GM04504 (cell line): ENCODE measurements at regions not wholly inside any gene's neighbourhood (a gene's known extent, or its start where the extent isn't known, plus 50 kb on each side); places are given as distances from the start of the nearest gene placed in this dataset.

Experiments
- DNase-seq: peaks from one replicate; pipeline ENCODE4 v3.0.0-alpha.2; 2012; ENCODE audit warnings: low read depth

- DNase-seq: no peak
Measured at GRCh38 chr1:87563211-87563610, 234.5 kb downstream of the LMO4 start.

GRCh38 chr1:87565861-87566260 is 237.2 kb downstream of the LMO4 start:
- no peak for DNase-seq

GRCh38 chr1:87568005-87568404 is 239.3 kb downstream of the LMO4 start:
- no peak for DNase-seq

- no peak for DNase-seq
Measured at GRCh38 chr1:87568911-87569310, 240.2 kb downstream of the LMO4 start.

- DNase-seq: no peak
Measured at GRCh38 chr1:87572008-87572407, 243.3 kb downstream of the LMO4 start.

- DNase-seq: no peak
Measured at GRCh38 chr1:87572891-87573290, 244.2 kb downstream of the LMO4 start.

- DNase-seq: no peak
Measured at GRCh38 chr1:87575528-87575927, 246.8 kb downstream of the LMO4 start.

- DNase-seq: no peak
Measured at GRCh38 chr1:87578464-87578863, 249.8 kb downstream of the LMO4 start.

GRCh38 chr1:87583459-87583858 is 254.8 kb downstream of the LMO4 start:
- DNase-seq: no peak

- DNase-seq: no peak
Measured at GRCh38 chr1:87584586-87584985, 255.9 kb downstream of the LMO4 start.

GRCh38 chr1:87586501-87586900 is 257.8 kb downstream of the LMO4 start:
- DNase-seq: no peak

- DNase-seq: no peak
Measured at GRCh38 chr1:87588495-87588894, 259.8 kb downstream of the LMO4 start.

- no peak for DNase-seq
Measured at GRCh38 chr1:87591492-87591891, 262.8 kb downstream of the LMO4 start.

- DNase-seq: no peak
Measured at GRCh38 chr1:87592156-87592555, 263.5 kb downstream of the LMO4 start.

GRCh38 chr1:87594736-87595383 is 266.2 kb downstream of the LMO4 start:
- DNase-seq: no peak

GRCh38 chr1:87595384-87595781 is 266.7 kb downstream of the LMO4 start:
- DNase-seq: no peak

- no peak for DNase-seq
Measured at GRCh38 chr1:87598429-87598828, 269.7 kb downstream of the LMO4 start.

- no peak for DNase-seq
Measured at GRCh38 chr1:87599569-87599968, 270.9 kb downstream of the LMO4 start.

GRCh38 chr1:87600055-87600850 is 271.6 kb downstream of the LMO4 start:
- no peak for DNase-seq

GRCh38 chr1:87600854-87601253 is 272.2 kb downstream of the LMO4 start:
- no peak for DNase-seq

GRCh38 chr1:87603626-87604025 is 274.9 kb downstream of the LMO4 start:
- DNase-seq: no peak

- no peak for DNase-seq
Measured at GRCh38 chr1:87612956-87613355, 284.3 kb downstream of the LMO4 start.

GRCh38 chr1:87615491-87615890 is 286.8 kb downstream of the LMO4 start:
- DNase-seq: no peak

- no peak for DNase-seq
Measured at GRCh38 chr1:87615901-87616300, 287.2 kb downstream of the LMO4 start.
